Lower leg skin (tissue), 4 donors: ENCODE measurements at regions not wholly inside any gene's neighbourhood (a gene's known extent, or its start where the extent isn't known, plus 50 kb on each side); places are given as distances from the start of the nearest gene placed in this dataset.

Experiments used
- DNase-seq, 2 donors: peaks; one replicate each; pipeline ENCODE4 v3.0.0-alpha.2; 2019; ENCODE audit warnings: low spot score in 2 of 2
- H3K4me3 ChIP-seq: fragments of 200-600 bp; sonication (generic); 2 replicates; pipeline ENCODE4 v1.5.1; 2017; ENCODE audit warnings: mild to moderate bottlenecking, low read depth; ENCODE audit not compliant: poor library complexity, severe bottlenecking
- POLR2A ChIP-seq, 2 donors: fragments of 450-650 bp; IDR thresholded peaks; one replicate each; pipeline ENCODE4 v1.6.1; 2016 to 2017; ENCODE audit warnings: antibody characterized with exemption in 2 of 2, mild to moderate bottlenecking in 1 of 2, moderate library complexity in 1 of 2
- WGBS, 2 donors: methylation state at CpG; one replicate each; pipeline ENCODE4 v1.1.5; 2018; 5-methylcytosine and 5-hydroxymethylcytosine counted together
- intact Hi-C: fragments of 100-400 bp; cut with DNase I; formaldehyde crosslinking; loops from one replicate; pipeline ENCODE4 v1.15.0; 2023; ENCODE audit warnings: low total_unique reads
- TF ChIP-seq, protein P1 (sequence below), 3 donors: fragments of 450-650 bp; IDR thresholded peaks; one replicate each; pipeline ENCODE4 v1.5.1; 2016; ENCODE audit warnings: antibody characterized with exemption in 3 of 3, mild to moderate bottlenecking in 3 of 3, moderate library complexity in 2 of 3

DNA sequence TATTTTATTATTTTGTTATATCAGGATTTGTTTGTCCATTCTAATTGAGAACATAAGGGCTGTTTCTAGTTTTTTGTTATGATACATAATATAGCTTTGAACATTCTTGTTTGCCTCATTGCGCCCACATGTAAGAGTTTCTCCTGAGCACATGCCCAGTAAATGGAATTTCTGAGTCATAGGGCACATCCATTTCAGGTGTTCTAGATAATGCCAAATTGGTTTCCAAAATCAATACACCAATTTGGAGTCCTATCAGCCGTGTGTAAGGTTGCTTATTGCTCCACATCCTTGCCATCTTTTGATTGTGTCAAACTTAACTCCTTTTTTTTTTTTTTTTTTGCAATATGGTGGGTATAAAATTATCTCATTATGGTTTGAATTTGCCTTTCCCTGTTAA is 97.9 kb upstream of the RESF1 start:
- no peak overlapping the region for H3K4me3 ChIP-seq
- TF ChIP-seq POLR2A (IDR thresholded peaks at IDR 0.05), result no peak
- TF ChIP-seq, protein P1, sequence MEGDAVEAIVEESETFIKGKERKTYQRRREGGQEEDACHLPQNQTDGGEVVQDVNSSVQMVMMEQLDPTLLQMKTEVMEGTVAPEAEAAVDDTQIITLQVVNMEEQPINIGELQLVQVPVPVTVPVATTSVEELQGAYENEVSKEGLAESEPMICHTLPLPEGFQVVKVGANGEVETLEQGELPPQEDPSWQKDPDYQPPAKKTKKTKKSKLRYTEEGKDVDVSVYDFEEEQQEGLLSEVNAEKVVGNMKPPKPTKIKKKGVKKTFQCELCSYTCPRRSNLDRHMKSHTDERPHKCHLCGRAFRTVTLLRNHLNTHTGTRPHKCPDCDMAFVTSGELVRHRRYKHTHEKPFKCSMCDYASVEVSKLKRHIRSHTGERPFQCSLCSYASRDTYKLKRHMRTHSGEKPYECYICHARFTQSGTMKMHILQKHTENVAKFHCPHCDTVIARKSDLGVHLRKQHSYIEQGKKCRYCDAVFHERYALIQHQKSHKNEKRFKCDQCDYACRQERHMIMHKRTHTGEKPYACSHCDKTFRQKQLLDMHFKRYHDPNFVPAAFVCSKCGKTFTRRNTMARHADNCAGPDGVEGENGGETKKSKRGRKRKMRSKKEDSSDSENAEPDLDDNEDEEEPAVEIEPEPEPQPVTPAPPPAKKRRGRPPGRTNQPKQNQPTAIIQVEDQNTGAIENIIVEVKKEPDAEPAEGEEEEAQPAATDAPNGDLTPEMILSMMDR (IDR thresholded peaks at IDR 0.05), result no peak
- no peak for DNase-seq
- 53 to 59% methylated on average over 2 of the region's 2 CpGs for WGBS, 2 donors
- intact Hi-C loops, result no loop called here

DNA sequence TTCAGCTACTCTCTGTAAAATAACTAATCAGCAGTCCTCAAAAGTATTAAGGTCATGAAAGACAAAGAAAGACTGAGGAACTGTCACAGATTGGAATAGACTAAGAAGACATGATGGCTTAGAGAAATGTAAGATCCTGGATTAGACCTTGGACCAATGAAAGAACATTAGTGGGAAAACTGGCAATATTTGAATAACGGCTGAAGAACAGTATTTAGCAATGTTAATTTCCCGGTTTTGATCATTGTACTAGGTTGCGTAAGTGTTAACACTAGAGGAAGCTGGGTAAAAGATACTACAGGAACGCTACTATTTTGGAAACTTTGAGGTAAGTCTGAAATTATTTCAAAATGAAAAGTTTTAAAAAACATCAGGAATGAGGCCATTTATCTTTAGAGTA is 98.8 kb upstream of the RESF1 start:
- 84 to 87% methylated on average over 4 of the region's 4 CpGs for WGBS, 2 donors

DNA sequence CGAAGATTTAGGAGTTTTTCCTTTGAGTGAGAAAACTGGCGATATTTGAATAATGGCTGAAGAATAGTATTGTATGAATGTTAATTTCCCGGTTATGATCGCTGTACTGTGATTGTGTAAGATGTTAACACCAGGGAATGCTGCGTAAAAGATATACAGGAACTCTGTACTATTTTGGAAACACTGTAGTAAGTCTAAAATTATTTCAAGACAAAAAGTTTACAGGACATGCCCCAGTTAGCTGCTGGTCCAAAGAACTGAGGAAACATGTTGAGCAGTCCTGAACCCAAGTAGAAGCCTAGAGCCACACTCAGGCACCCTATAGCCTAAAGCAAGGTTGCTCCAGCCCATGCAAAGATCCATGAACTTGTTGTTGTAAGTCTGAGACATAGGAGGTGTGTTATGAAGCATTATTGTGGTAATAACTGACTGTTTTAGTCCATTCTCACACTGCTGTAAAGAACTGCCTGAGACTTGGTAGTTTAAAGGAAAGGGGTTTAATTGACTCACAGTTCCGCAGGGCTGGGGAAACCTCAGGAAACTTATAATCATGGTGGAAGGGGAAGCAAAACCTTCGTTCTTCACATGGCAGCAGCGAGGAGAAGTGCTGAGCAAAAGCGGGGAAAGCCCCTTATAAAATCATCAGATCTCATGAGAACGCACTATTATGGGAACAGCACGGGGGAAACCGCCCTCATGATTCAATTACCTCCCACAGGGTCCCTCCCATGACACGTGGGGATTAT is 99.8 kb upstream of the RESF1 start:
- intact Hi-C loops, result no loop called here
- WGBS, 2 donors, result 83 to 84% methylated on average over 13 of the region's 13 CpGs
- no peak overlapping the region for H3K4me3 ChIP-seq
- TF ChIP-seq, protein P1 (IDR thresholded peaks at IDR 0.05), result no peak
- TF ChIP-seq POLR2A (IDR thresholded peaks at IDR 0.05), result no peak
- no peak for DNase-seq

More for the DNA sequence above, 98.8 kb upstream of the RESF1 start:
- TF ChIP-seq, protein P1 (IDR thresholded peaks at IDR 0.05), result no peak
- no peak overlapping the region for H3K4me3 ChIP-seq
- intact Hi-C loops, result no loop called here
- no peak for DNase-seq

DNA sequence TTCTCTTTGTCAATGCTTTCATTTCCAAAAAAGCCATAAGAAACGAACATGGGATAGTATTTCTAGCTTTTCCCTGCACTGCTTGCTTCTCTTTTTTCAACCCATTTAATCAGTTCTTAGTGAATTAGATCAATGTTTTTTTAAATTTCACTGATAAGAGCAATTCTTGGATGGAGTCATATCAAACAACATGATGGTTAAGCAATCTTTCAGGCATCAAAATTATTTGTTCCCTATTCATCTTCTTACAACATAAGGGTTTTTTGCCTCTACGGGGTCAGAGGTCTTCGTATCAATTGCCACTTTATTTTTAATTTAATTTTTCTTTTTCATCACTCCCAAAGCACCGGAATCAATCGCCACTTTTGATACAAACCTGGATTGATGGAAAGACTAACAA is 103.8 kb upstream of the RESF1 start:
- TF ChIP-seq, protein P1 (IDR thresholded peaks at IDR 0.05), result no peak
- no peak for TF ChIP-seq POLR2A (IDR thresholded peaks at IDR 0.05)
- 83 to 87% methylated on average over 5 of the region's 5 CpGs for WGBS, 2 donors
- intact Hi-C loops, result no loop called here

DNA sequence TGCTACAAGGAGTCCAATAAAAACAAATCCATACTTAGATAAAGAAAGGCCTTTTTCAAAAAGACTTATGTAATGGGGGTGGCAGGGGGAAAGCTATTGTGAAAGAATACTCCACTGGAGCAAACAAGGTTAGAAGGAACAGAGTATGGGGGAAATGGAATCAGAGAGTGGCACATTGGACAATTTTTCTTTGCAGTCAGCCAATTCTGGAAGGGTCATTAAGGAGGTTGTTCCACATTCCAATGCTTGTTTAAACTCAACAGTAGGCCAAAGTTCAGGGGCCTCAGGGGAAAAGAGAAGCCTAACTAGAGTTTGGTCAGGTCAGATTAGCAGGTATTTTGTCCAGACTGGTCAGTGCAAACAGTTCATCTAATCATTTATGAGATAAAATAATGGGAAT is 105.2 kb upstream of the RESF1 start:
- DNase-seq, result no peak
- TF ChIP-seq POLR2A (IDR thresholded peaks at IDR 0.05), result no peak
- TF ChIP-seq, protein P1 (IDR thresholded peaks at IDR 0.05), result no peak
- intact Hi-C loops, result no loop called here
- no peak overlapping the region for H3K4me3 ChIP-seq

More for the DNA sequence above, 103.8 kb upstream of the RESF1 start:
- no peak for DNase-seq
- H3K4me3 ChIP-seq, result no peak overlapping the region

DNA sequence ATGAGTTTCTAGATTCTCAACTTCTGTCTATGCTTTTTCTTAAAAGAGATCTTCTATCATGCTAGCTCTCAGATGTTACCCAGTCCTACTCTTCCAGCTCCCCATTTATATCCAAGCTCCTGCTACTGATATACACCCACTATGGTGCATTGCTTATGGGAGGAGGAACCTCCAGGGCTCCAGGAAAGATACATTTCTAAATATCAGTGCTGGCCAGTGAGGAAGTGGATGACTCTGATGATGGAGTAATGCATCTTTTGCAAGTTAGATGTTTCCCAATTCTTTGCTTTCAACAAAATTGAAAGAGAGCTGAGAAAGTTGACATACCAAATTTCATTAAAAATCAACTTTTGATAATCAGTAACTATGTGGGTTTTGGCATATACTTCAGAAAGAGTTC is 105.7 kb upstream of the RESF1 start:
- no peak for TF ChIP-seq POLR2A (IDR thresholded peaks at IDR 0.05)
- TF ChIP-seq, protein P1 (IDR thresholded peaks at IDR 0.05), result no peak
- intact Hi-C loops, result no loop called here
- H3K4me3 ChIP-seq, result no peak overlapping the region
- DNase-seq, result no peak
